ENCODE measurements at regions not wholly inside any gene's neighbourhood (a gene's known extent, or its start where the extent isn't known, plus 50 kb on each side); places are given as distances from the start of the nearest gene placed in this dataset.

- TF ChIP-seq TAF1 (IDR thresholded peaks at IDR 0.05; ENCODE audit: low read depth, low read length) = peak; percentile 58; the same call in 1 of the 2 replicates
- TF ChIP-seq POLR2A (IDR thresholded peaks at IDR 0.05; ENCODE audit: low read depth, low read length) = peak; percentile 98
- TF ChIP-seq SPI1 (IDR thresholded peaks at IDR 0.05; ENCODE audit: low read depth, low read length) = peak; percentile 63
- no peak for TF ChIP-seq PAX5 (IDR thresholded peaks at IDR 0.05; ENCODE audit: insufficient read depth, low read length, severe bottlenecking)
- TF ChIP-seq POLR2AphosphoS5 (IDR thresholded peaks at IDR 0.05; ENCODE audit: low read depth, low read length) = peak; percentile 97
- no peak for TF ChIP-seq POU2F2 (IDR thresholded peaks at IDR 0.05; ENCODE audit: low read depth, low read length)
These were observed 101.6 kb upstream of the PRSS16 start for GRCh38 chr6:27145731-27146455.

Data from GM12891 (cell line).